Activated naive CD4-positive, alpha-beta T cell (primary cell): ENCODE measurements at regions not wholly inside any gene's neighbourhood (a gene's known extent, or its start where the extent isn't known, plus 50 kb on each side); places are given as distances from the start of the nearest gene placed in this dataset.
"Not testable (repeated sequence)": the region's sequence is repeated elsewhere in the genome, so short reads cannot be mapped to it uniquely, and the experiment has no call there.

Experiments used
- DNase-seq, 4 experiments: peaks; one replicate each; lab custom pipeline; 2025; lab: John Stamatoyannopoulos, UW

GRCh38 chrX:148265829-148266228 is 234.6 kb upstream of the AFF2 start:
- no peak for DNase-seq

- DNase-seq: no peak
Observed at GRCh38 chrX:148268673-148269072, 231.7 kb upstream of the AFF2 start.

GRCh38 chrX:148269513-148269912 is 230.9 kb upstream of the AFF2 start:
- no peak for DNase-seq

- DNase-seq: no peak
Observed at GRCh38 chrX:148270499-148270898, 229.9 kb upstream of the AFF2 start.

GRCh38 chrX:148271263-148271662 is 229.2 kb upstream of the AFF2 start:
- no peak for DNase-seq

- DNase-seq: no peak
Observed at GRCh38 chrX:148281920-148282319, 218.5 kb upstream of the AFF2 start.

GRCh38 chrX:148282504-148282903 is 217.9 kb upstream of the AFF2 start:
- no peak for DNase-seq

GRCh38 chrX:148284056-148284455 is 216.4 kb upstream of the AFF2 start:
- no peak for DNase-seq

GRCh38 chrX:148284821-148285220 is 215.6 kb upstream of the AFF2 start:
- DNase-seq: no peak

GRCh38 chrX:148288451-148288850 is 212.0 kb upstream of the AFF2 start:
- no peak for DNase-seq

GRCh38 chrX:148290041-148290440 is 210.4 kb upstream of the AFF2 start:
- no peak for DNase-seq

GRCh38 chrX:148290931-148291330 is 209.5 kb upstream of the AFF2 start:
- no peak for DNase-seq

- DNase-seq: no peak
Observed at GRCh38 chrX:148298737-148299136, 201.7 kb upstream of the AFF2 start.

GRCh38 chrX:148305214-148305613 is 195.2 kb upstream of the AFF2 start:
- DNase-seq: not testable (repeated sequence)

GRCh38 chrX:148309413-148309812 is 191.0 kb upstream of the AFF2 start:
- DNase-seq: no peak

- DNase-seq: peak in 2 of 4 experiments; percentile 7 to 19
Observed at GRCh38 chrX:148310426-148311165, 189.8 kb upstream of the AFF2 start.

GRCh38 chrX:148311544-148311943 is 188.9 kb upstream of the AFF2 start:
- no peak for DNase-seq

GRCh38 chrX:148314876-148315275 is 185.5 kb upstream of the AFF2 start:
- DNase-seq: no peak

- DNase-seq: no peak
Observed at GRCh38 chrX:148316446-148316845, 184.0 kb upstream of the AFF2 start.

- no peak for DNase-seq
Observed at GRCh38 chrX:148322906-148323305, 177.5 kb upstream of the AFF2 start.

- no peak for DNase-seq
Observed at GRCh38 chrX:148333989-148334388, 166.4 kb upstream of the AFF2 start.

- no peak for DNase-seq
Observed at GRCh38 chrX:148337873-148338272, 162.5 kb upstream of the AFF2 start.

GRCh38 chrX:148354916-148355315 is 145.5 kb upstream of the AFF2 start:
- no peak for DNase-seq

- no peak for DNase-seq
Observed at GRCh38 chrX:148361641-148362040, 138.8 kb upstream of the AFF2 start.
